ENCODE measurements at regions not wholly inside any gene's neighbourhood (a gene's known extent, or its start where the extent isn't known, plus 50 kb on each side); places are given as distances from the start of the nearest gene placed in this dataset.

DNA sequence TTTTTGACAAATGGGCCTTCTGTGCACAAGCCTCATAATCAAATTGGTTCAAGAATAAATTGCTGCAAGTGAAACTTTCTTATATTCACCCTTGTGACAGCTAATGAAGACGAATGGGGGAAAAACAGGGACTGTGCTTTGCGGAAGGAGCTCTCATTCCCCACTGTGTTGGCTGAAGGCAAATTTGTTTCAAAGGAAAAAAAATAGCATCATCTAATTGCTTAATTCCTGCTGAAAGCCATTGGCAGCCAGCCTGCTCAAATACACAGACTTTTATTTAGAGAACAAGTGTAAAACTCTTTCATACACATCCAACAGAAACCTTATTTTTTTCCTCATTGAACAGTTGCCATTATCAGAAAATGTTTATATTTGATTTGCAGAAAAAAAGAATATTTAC is 172.3 kb downstream of the ARL6IP6 start:
- ATAC-seq (no peak), DNase-seq (peak in 1 of 4 donors; percentile 13)
- Histone ChIP-seq H3K4me3 (no peak overlapping the region), H3K27ac (no peak overlapping the region), H3K9me3 (no peaks in the 10 kb centered on the region), H3K27me3 (no peaks in the 10 kb centered on the region), H3K4me1 (no peaks in the 10 kb centered on the region), H3K36me3 (no peaks in the 10 kb centered on the region)
- TF ChIP-seq, protein P1, sequence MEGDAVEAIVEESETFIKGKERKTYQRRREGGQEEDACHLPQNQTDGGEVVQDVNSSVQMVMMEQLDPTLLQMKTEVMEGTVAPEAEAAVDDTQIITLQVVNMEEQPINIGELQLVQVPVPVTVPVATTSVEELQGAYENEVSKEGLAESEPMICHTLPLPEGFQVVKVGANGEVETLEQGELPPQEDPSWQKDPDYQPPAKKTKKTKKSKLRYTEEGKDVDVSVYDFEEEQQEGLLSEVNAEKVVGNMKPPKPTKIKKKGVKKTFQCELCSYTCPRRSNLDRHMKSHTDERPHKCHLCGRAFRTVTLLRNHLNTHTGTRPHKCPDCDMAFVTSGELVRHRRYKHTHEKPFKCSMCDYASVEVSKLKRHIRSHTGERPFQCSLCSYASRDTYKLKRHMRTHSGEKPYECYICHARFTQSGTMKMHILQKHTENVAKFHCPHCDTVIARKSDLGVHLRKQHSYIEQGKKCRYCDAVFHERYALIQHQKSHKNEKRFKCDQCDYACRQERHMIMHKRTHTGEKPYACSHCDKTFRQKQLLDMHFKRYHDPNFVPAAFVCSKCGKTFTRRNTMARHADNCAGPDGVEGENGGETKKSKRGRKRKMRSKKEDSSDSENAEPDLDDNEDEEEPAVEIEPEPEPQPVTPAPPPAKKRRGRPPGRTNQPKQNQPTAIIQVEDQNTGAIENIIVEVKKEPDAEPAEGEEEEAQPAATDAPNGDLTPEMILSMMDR (IDR thresholded peaks at IDR 0.05), result no peak
- intact Hi-C loops (cut with DNase I), result no loop called here

DNA sequence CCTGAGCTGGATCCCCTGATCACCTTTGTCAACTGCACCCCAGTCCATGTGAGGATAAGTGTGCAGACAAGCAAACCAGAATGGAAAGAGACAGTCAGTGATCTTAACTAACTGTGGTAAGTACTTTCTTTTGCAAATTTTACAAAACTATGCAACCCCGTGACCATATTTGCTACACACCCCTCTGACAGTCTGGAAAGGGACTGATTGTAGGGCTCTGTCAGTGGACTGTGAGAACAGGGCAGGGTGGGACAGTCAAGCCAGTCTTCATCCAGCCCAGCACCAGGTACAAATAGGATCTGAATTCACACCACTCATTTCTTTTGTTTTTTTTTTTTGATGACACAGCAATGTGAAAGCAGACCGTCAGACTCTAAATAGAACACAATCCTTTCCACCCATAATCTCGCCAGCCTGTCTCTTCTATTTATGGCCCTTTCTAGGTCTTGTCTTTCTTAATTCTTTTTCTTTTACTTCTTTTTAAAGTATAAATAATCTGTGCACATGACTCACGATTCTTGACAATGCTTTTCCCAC is 165.6 kb downstream of the ARL6IP6 start:
- H3K27me3 ChIP-seq, result no peaks in the 10 kb centered on the region
- no peak overlapping the region for H3K4me3 ChIP-seq
- no peaks in the 10 kb centered on the region for H3K36me3 ChIP-seq
- no peaks in the 10 kb centered on the region for H3K9me3 ChIP-seq
- intact Hi-C loops (cut with DNase I), result no loop called here
- no peaks in the 10 kb centered on the region for H3K4me1 ChIP-seq
- H3K27ac ChIP-seq, result no peak overlapping the region
- ATAC-seq, result no peak
- TF ChIP-seq, protein P1 (IDR thresholded peaks at IDR 0.05), result no peak
- no peak for DNase-seq

DNA sequence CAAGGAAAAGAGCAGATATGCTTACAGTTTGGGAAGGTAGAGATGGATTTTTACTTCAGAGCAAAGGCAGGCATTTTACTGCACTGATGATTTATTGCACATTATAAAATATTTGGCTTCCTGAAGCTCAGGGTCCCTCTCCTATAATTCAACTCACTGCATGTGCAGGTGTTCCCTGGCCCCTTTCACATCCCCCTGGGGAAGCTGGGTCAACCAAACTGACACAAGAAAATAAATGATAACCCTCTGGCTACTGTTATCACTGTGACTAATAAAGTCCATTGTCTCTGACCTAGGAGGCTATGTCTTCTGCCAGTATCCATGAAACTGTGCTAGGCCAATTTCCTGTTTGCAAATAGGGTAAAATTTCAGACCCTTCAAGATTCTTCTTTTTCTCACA is 163.1 kb downstream of the ARL6IP6 start:
- DNase-seq (no peak), ATAC-seq (no peak)
- Histone ChIP-seq H3K4me3 (no peak overlapping the region), H3K27me3 (no peaks in the 10 kb centered on the region), H3K4me1 (no peaks in the 10 kb centered on the region), H3K36me3 (no peaks in the 10 kb centered on the region), H3K9me3 (no peaks in the 10 kb centered on the region), H3K27ac (no peak overlapping the region)
- intact Hi-C loops (cut with DNase I), result no loop called here
- TF ChIP-seq, protein P1 (IDR thresholded peaks at IDR 0.05), result no peak

DNA sequence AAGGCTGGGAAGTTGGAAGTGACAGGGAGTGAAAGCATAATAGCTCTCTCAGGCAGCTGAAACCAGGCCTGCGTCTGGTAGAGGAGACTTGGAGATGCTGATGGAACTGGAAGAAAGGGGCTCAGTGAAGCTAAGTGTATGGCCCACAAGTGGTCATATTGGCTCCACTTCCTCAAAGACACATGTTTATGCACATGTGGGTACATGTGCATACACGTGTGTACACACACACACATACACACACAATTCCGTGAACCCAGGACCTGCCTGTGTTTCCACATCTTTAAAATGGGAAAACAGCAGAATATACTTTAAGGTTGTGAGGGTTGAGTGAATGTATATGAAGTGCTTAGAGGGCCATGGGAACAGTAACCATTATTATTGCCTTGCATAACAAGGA is 160.9 kb downstream of the ARL6IP6 start:
- Histone ChIP-seq H3K27me3 (no peaks in the 10 kb centered on the region), H3K4me1 (no peaks in the 10 kb centered on the region), H3K4me3 (no peak overlapping the region), H3K9me3 (no peaks in the 10 kb centered on the region), H3K36me3 (no peaks in the 10 kb centered on the region), H3K27ac (no peak overlapping the region)
- intact Hi-C loops (cut with DNase I), result no loop called here
- ATAC-seq, result no peak
- no peak for DNase-seq
- TF ChIP-seq, protein P1 (IDR thresholded peaks at IDR 0.05), result no peak

DNA sequence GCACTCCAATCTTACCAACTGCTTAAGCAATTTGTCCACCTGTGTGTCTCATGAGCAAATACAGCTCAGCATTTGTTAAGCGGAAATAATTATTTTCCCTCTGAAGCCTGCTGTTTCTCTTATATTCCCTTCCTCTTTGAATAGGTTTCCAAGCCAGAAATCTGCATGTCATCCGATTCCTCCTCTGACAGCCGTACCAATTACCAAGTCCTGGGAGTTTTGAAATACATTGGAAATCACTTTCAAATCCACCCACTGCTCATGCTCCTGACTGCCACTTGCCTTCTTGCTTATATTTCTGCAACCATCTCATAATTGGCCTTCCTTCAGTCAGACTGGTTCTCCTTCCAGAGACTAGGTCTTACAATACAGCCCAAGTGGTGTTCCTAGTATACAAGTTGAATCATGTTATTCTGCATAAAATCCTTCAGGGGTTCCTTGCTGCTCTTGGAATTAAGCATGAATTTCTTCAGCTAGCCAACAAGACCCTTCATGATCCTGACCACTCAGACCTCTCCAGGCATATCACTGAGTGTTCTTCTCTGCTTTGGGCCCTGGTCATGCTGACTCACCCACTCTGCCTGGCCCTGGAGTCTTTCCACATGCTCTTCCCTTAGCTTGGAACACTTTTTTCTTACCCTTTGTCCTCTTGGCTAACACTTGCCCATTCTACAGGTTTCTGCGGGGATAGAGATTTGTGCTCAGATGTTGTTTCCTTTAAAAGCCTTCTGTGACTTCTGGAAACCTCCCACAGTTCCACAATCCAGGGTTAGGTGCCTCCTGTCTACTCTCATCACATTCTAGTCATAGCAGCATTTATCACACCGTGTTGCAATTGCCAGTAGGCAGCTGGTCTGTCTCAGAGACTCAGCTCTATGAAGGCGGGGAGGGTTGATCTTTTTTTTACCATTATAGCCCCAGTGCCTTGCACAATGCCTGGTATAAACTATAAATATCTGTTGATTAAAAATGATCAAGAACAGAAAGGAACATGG is 157.6 kb downstream of the ARL6IP6 start:
- H3K9me3 ChIP-seq, result no peaks in the 10 kb centered on the region
- H3K4me1 ChIP-seq, result no peaks in the 10 kb centered on the region
- TF ChIP-seq, protein P1 (IDR thresholded peaks at IDR 0.05), result no peak
- intact Hi-C loops (cut with DNase I), result no loop called here
- no peaks in the 10 kb centered on the region for H3K27me3 ChIP-seq
- ATAC-seq (peak; percentile 34), DNase-seq (no peak)
- peak overlapping the region in 1 of 2 donors; percentile 14 for H3K27ac ChIP-seq
- H3K36me3 ChIP-seq, result no peaks in the 10 kb centered on the region
- H3K4me3 ChIP-seq, result no peak overlapping the region
